ENCODE measurements at regions not wholly inside any gene's neighbourhood (a gene's known extent, or its start where the extent isn't known, plus 50 kb on each side); places are given as distances from the start of the nearest gene placed in this dataset.

DNA sequence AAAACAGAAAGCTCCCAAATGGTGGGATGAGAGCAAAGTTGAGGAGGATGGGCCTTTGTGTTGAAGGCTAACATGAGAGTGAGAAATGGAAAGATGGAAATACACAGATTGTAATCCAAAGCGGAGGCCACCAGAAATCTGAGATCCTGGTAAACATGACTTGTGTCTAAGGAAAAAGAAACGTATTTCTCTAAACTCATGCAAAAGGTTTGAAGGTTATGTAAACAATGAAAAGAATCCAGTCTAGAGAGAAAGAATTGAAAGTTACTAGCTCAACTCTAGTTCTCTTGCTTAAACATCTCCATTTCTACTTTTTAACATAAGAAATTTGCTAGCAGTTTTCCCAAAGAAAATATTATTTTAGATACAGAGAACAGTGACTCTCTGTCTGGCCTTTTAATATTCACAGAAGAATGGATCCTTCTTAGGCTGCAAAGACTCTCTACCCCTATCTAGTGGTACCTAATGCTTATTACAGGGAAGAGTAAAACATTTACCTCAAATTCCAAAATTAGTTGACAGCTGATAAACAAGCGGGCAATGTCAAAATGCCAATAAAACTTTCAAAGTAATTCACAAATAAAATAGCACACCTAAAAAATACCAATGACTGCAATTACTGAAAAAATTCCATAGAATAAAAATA lies 75.8 kb upstream of the SOX5 start:
- WGBS (ENCODE audit: extremely low coverage, insufficient coverage, insufficient read length): no CpG with 5 or more reads among the region's 3 CpGs

DNA sequence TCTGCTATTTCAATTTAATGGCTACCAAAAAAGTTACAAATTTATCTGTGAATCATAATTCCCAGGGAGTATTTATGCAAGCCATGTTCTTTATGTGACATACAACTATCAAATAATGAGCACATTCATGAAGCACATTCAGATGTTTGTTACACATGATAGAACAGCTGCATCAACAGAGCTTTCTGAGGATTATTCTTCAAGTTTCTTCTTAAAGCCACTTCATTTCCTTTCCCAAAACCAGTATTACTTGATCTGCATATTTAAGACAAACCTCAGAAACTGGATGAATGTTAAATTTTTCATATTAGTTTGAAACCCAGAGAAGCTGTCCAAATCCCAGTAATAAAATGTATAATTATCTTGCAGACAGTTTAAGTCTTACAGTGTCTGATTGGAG lies 73.6 kb upstream of the SOX5 start:
- Histone ChIP-seq H4K91ac (ENCODE audit: low read depth, low read length) (no peak overlapping the region), H3K27me3 (ENCODE audit: insufficient read depth, low read length) (no peaks in the 10 kb centered on the region), H2BK12ac (ENCODE audit: low read length) (no peak overlapping the region), H3K9me3 (ENCODE audit: insufficient read depth, low read depth, low read length) (no peaks in the 10 kb centered on the region), H3K4me3 (ENCODE audit: low read depth, low read length) (no peak overlapping the region), H3K4ac (ENCODE audit: low read depth, low read length) (no peak overlapping the region), H4K12ac (ENCODE audit: low read depth, low read length) (no peak overlapping the region), H3K36me3 (ENCODE audit: control insufficient read depth in 1 of 2, insufficient read depth in 2 of 2, low read length in 2 of 2) (no peaks in the 10 kb centered on the region), H2AFZ (ENCODE audit: insufficient read depth, low read length, poor library complexity) (no peak overlapping the region), H3K18ac (ENCODE audit: low read length) (no peak overlapping the region), H2BK120ac (ENCODE audit: insufficient read depth, low read length, poor library complexity) (no peak overlapping the region), H3K14ac (ENCODE audit: low read length) (no peak overlapping the region), H2AK5ac (ENCODE audit: low read length) (no peak overlapping the region), H3K23ac (ENCODE audit: low read length) (no peak overlapping the region), H3K4me2 (ENCODE audit: low read length) (no peak overlapping the region), H3K79me2 (ENCODE audit: control insufficient read depth, insufficient read depth, low read length, poor library complexity) (no peaks in the 10 kb centered on the region), H3K27ac (ENCODE audit: low read depth, low read length) (no peak overlapping the region), H3K4me1 (ENCODE audit: control insufficient read depth in 1 of 2, insufficient read depth in 2 of 2, low read length in 2 of 2) (no peaks in the 10 kb centered on the region), H2BK5ac (ENCODE audit: low read depth, low read length, poor library complexity) (no peak overlapping the region), H4K8ac (ENCODE audit: low read depth, low read length) (no peak overlapping the region), H3K9ac (ENCODE audit: low read length) (no peak overlapping the region), H3K79me1 (ENCODE audit: low read length) (no peaks in the 10 kb centered on the region)
- no peak for DNase-seq

More for the DNA sequence above, 75.8 kb upstream of the SOX5 start:
- H2BK12ac ChIP-seq (ENCODE audit: low read length): no peak overlapping the region
- H2BK120ac ChIP-seq (ENCODE audit: insufficient read depth, low read length, poor library complexity): no peak overlapping the region
- no peak overlapping the region for H3K27ac ChIP-seq (ENCODE audit: low read depth, low read length)
- H3K4ac ChIP-seq (ENCODE audit: low read depth, low read length): no peak overlapping the region
- H4K12ac ChIP-seq (ENCODE audit: low read depth, low read length): no peak overlapping the region
- H3K14ac ChIP-seq (ENCODE audit: low read length): no peak overlapping the region
- H3K79me2 ChIP-seq (ENCODE audit: control insufficient read depth, insufficient read depth, low read length, poor library complexity): no peaks in the 10 kb centered on the region
- H3K23ac ChIP-seq (ENCODE audit: low read length): no peak overlapping the region
- peak; percentile 4 to 45 for DNase-seq
- H3K9me3 ChIP-seq (ENCODE audit: insufficient read depth, low read depth, low read length): no peaks in the 10 kb centered on the region
- no peak overlapping the region for H3K9ac ChIP-seq (ENCODE audit: low read length)
- H2AFZ ChIP-seq (ENCODE audit: insufficient read depth, low read length, poor library complexity): no peak overlapping the region
- no peaks in the 10 kb centered on the region for H3K79me1 ChIP-seq (ENCODE audit: low read length)
- no peaks in the 10 kb centered on the region for H3K4me1 ChIP-seq (ENCODE audit: control insufficient read depth in 1 of 2, insufficient read depth in 2 of 2, low read length in 2 of 2)
- no peak overlapping the region for H3K4me3 ChIP-seq (ENCODE audit: low read depth, low read length)
- no peaks in the 10 kb centered on the region for H3K27me3 ChIP-seq (ENCODE audit: insufficient read depth, low read length)
- no peak overlapping the region for H4K8ac ChIP-seq (ENCODE audit: low read depth, low read length)
- H3K18ac ChIP-seq (ENCODE audit: low read length): no peak overlapping the region
- H2AK5ac ChIP-seq (ENCODE audit: low read length): no peak overlapping the region
- H4K91ac ChIP-seq (ENCODE audit: low read depth, low read length): no peak overlapping the region
- H2BK5ac ChIP-seq (ENCODE audit: low read depth, low read length, poor library complexity): no peak overlapping the region
- H3K4me2 ChIP-seq (ENCODE audit: low read length): no peak overlapping the region
- no peaks in the 10 kb centered on the region for H3K36me3 ChIP-seq (ENCODE audit: control insufficient read depth in 1 of 2, insufficient read depth in 2 of 2, low read length in 2 of 2)

DNA sequence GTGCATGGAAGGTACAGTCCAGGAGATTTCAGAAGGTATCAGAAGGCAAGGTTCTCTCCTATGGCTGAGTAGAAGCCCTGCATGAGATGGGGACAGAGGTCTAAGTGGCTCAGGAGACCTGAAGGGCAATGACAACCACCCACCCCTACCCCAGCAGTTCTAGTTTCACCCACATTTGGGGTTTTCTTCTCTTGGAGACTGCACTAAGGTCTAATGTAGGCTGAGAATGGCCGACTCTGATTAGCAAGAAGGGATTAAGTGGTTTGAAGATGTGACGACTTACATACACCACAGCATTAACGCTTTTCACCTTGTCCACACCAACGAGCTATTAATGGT lies 71.7 kb upstream of the SOX5 start:
- Histone ChIP-seq H2BK12ac (ENCODE audit: low read length) (no peak overlapping the region), H3K79me1 (ENCODE audit: low read length) (no peaks in the 10 kb centered on the region), H2BK120ac (ENCODE audit: insufficient read depth, low read length, poor library complexity) (no peak overlapping the region), H3K79me2 (ENCODE audit: control insufficient read depth, insufficient read depth, low read length, poor library complexity) (no peaks in the 10 kb centered on the region), H4K8ac (ENCODE audit: low read depth, low read length) (no peak overlapping the region), H3K14ac (ENCODE audit: low read length) (no peak overlapping the region), H4K91ac (ENCODE audit: low read depth, low read length) (no peak overlapping the region), H4K12ac (ENCODE audit: low read depth, low read length) (no peak overlapping the region), H2AFZ (ENCODE audit: insufficient read depth, low read length, poor library complexity) (no peak overlapping the region), H3K4me1 (ENCODE audit: control insufficient read depth in 1 of 2, insufficient read depth in 2 of 2, low read length in 2 of 2) (no peaks in the 10 kb centered on the region), H3K23ac (ENCODE audit: low read length) (no peak overlapping the region), H3K4ac (ENCODE audit: low read depth, low read length) (no peak overlapping the region), H3K4me2 (ENCODE audit: low read length) (no peak overlapping the region), H3K36me3 (ENCODE audit: control insufficient read depth in 1 of 2, insufficient read depth in 2 of 2, low read length in 2 of 2) (no peaks in the 10 kb centered on the region), H3K9me3 (ENCODE audit: insufficient read depth, low read depth, low read length) (no peaks in the 10 kb centered on the region), H3K4me3 (ENCODE audit: low read depth, low read length) (no peak overlapping the region), H3K9ac (ENCODE audit: low read length) (no peak overlapping the region), H2BK5ac (ENCODE audit: low read depth, low read length, poor library complexity) (no peak overlapping the region), H3K27me3 (ENCODE audit: insufficient read depth, low read length) (no peaks in the 10 kb centered on the region), H3K27ac (ENCODE audit: low read depth, low read length) (no peak overlapping the region), H2AK5ac (ENCODE audit: low read length) (no peak overlapping the region), H3K18ac (ENCODE audit: low read length) (no peak overlapping the region)
- no CpG with 5 or more reads among the region's 4 CpGs for WGBS (ENCODE audit: extremely low coverage, insufficient coverage, insufficient read length)
- DNase-seq: no peak

DNA sequence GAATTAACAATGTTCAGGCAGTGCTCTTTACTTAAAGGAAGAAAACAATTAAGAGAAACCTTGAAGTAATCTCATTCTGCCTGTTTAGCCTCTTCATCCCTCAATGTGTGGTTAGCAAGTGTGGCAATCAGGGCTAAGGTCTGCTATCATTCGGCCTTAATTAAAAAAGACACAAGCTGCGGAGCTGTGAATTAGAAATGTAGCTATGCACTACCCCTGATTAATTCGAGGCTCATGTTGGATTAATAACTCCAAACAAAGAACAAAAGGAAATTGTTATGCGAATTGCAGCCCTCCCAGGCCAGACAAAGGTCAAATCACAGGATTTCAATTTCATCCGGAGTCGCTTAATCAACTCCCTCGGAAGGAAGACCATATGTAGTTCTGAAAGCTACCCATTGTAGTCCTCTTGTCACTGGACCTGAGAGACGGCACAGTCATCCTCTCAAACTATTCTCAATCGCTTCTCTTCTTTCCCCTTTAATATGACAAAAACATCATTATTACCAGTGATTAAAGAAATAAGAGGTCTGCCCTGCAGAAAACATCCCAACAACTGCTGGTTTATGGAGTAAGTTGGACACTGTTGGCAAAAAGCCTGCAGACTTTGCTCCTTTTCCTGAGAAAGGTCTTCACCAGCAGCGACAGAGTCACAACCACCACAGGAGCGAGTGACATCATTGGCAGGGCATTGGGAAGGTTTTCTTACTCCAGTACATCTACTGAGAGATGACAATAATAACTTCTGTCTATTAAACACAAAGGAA lies 71.1 kb upstream of the SOX5 start:
- Histone ChIP-seq H3K36me3 (ENCODE audit: control insufficient read depth in 1 of 2, insufficient read depth in 2 of 2, low read length in 2 of 2) (no peaks in the 10 kb centered on the region), H4K8ac (ENCODE audit: low read depth, low read length) (no peak overlapping the region), H3K79me1 (ENCODE audit: low read length) (no peaks in the 10 kb centered on the region), H3K4me1 (ENCODE audit: control insufficient read depth in 1 of 2, insufficient read depth in 2 of 2, low read length in 2 of 2) (no peaks in the 10 kb centered on the region), H3K4me3 (ENCODE audit: low read depth, low read length) (no peak overlapping the region), H3K27me3 (ENCODE audit: insufficient read depth, low read length) (no peaks in the 10 kb centered on the region), H3K9me3 (ENCODE audit: insufficient read depth, low read depth, low read length) (no peaks in the 10 kb centered on the region), H4K91ac (ENCODE audit: low read depth, low read length) (no peak overlapping the region), H3K4me2 (ENCODE audit: low read length) (no peak overlapping the region), H3K27ac (ENCODE audit: low read depth, low read length) (no peak overlapping the region), H2BK120ac (ENCODE audit: insufficient read depth, low read length, poor library complexity) (no peak overlapping the region), H2AK5ac (ENCODE audit: low read length) (no peak overlapping the region), H3K18ac (ENCODE audit: low read length) (no peak overlapping the region), H4K12ac (ENCODE audit: low read depth, low read length) (no peak overlapping the region), H3K9ac (ENCODE audit: low read length) (no peak overlapping the region), H2BK12ac (ENCODE audit: low read length) (no peak overlapping the region), H3K4ac (ENCODE audit: low read depth, low read length) (no peak overlapping the region), H2AFZ (ENCODE audit: insufficient read depth, low read length, poor library complexity) (no peak overlapping the region), H3K14ac (ENCODE audit: low read length) (no peak overlapping the region), H3K23ac (ENCODE audit: low read length) (no peak overlapping the region), H2BK5ac (ENCODE audit: low read depth, low read length, poor library complexity) (no peak overlapping the region), H3K79me2 (ENCODE audit: control insufficient read depth, insufficient read depth, low read length, poor library complexity) (no peaks in the 10 kb centered on the region)
- no peak for DNase-seq
- WGBS (ENCODE audit: extremely low coverage, insufficient coverage, insufficient read length): no CpG with 5 or more reads among the region's 11 CpGs

Data from trophoblast cell (in vitro differentiated cells and primary cell).